ENCODE measurements at regions not wholly inside any gene's neighbourhood (a gene's known extent, or its start where the extent isn't known, plus 50 kb on each side); places are given as distances from the start of the nearest gene placed in this dataset.

DNA sequence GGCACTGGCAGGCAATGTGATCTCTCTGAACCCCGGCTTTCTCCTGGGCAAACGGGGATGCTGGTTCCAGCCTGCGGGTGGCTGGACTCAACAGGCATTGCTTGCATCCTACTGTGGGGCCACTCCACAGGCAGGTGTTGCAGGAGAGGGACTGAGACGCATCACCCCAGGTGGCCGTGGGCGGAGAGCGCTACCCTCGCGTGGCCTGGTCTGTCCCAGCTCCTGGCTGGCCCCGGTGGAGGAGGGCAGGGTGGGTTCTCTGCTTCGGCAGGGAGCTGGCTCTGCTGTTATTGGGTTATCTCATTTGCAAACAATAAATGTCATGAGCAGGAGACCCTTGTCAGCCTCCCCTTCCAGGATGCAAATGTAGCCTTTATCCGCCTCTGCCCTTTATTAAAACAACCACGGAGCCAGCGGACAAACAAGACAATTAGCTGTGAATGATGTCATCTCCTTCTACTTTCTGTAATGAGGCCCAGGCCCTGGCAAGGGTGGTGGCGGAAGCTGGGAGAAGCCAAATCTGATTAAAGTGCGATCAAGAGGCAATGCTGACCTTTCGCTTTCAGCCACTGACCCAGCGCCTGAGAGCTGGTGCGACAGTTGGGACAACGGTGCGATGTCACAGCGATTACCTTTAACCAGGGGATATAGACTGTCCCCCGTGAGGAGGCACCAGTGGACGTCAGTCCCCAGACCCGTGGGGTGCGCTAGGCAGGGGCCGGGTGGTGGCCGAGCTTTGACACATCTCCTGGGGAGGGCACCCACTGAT, 161.8 kb downstream of the KIF26A start:
- POLR2A ChIA-PET, result no interaction called here
- FAIRE-seq (no peak), DNase-seq (ENCODE audit: low read depth in 1 of 2, low spot score in 1 of 2) (no peak), ATAC-seq (no peak)
- Histone ChIP-seq H3K4me2 (no peak overlapping the region), H3K4me1 (peaks cover 12% of the 10 kb centered on the region), H3K27ac (no peak overlapping the region), H3K4me3 (no peak overlapping the region), H3K9me3 (no peaks in the 10 kb centered on the region)
- CTCF ChIA-PET, result interaction anchor here (1.5 kb wide), 1 partner anchor 222 kb away, joined by 4 read pairs; no protein-coding TSS in a partner anchor
- 42% methylated on average over 25 of the region's 28 CpGs for WGBS (ENCODE audit: missing lambda C conversion rate)
- no peak for TF ChIP-seq FOSB (CRISPR knock-in tag; IDR thresholded peaks at IDR 0.05)
- TF ChIP-seq HDAC2 (IDR thresholded peaks at IDR 0.05), result no peak
- TF ChIP-seq MAZ (IDR thresholded peaks at IDR 0.05; ENCODE audit: borderline replicate concordance, low read depth, low read length), result no peak
- no peak for TF ChIP-seq ZSCAN20 (CRISPR knock-in tag; IDR thresholded peaks at IDR 0.05)
- TF ChIP-seq CEBPB (IDR thresholded peaks at IDR 0.05), result no peak
- TF ChIP-seq RNF2 (IDR thresholded peaks at IDR 0.05; ENCODE audit: borderline replicate concordance, low read depth), result no peak
- TF ChIP-seq RCOR1 (IDR thresholded peaks at IDR 0.05; ENCODE audit: low read depth, low read length), result no peak
- TF ChIP-seq CHD2 (IDR thresholded peaks at IDR 0.05; ENCODE audit: low read length, partially characterized antibody), result no peak
- no peak for TF ChIP-seq ZC3H11A (IDR thresholded peaks at IDR 0.05)
- TF ChIP-seq FOXS1 (CRISPR knock-in tag; IDR thresholded peaks at IDR 0.05), result no peak
- TF ChIP-seq, protein P1, sequence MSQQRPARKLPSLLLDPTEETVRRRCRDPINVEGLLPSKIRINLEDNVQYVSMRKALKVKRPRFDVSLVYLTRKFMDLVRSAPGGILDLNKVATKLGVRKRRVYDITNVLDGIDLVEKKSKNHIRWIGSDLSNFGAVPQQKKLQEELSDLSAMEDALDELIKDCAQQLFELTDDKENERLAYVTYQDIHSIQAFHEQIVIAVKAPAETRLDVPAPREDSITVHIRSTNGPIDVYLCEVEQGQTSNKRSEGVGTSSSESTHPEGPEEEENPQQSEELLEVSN (IDR thresholded peaks at IDR 0.05; ENCODE audit: borderline replicate concordance, low read depth), result no peak
- no peak for TF ChIP-seq TP53 (CRISPR knock-in tag; IDR thresholded peaks at IDR 0.05)
- TF ChIP-seq, protein P2, sequence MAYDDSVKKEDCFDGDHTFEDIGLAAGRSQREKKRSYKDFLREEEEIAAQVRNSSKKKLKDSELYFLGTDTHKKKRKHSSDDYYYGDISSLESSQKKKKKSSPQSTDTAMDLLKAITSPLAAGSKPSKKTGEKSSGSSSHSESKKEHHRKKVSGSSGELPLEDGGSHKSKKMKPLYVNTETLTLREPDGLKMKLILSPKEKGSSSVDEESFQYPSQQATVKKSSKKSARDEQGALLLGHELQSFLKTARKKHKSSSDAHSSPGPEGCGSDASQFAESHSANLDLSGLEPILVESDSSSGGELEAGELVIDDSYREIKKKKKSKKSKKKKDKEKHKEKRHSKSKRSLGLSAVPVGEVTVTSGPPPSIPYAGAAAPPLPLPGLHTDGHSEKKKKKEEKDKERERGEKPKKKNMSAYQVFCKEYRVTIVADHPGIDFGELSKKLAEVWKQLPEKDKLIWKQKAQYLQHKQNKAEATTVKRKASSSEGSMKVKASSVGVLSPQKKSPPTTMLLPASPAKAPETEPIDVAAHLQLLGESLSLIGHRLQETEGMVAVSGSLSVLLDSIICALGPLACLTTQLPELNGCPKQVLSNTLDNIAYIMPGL (CRISPR knock-in tag; IDR thresholded peaks at IDR 0.05; ENCODE audit: borderline replicate concordance), result no peak
- TF ChIP-seq, protein P3, sequence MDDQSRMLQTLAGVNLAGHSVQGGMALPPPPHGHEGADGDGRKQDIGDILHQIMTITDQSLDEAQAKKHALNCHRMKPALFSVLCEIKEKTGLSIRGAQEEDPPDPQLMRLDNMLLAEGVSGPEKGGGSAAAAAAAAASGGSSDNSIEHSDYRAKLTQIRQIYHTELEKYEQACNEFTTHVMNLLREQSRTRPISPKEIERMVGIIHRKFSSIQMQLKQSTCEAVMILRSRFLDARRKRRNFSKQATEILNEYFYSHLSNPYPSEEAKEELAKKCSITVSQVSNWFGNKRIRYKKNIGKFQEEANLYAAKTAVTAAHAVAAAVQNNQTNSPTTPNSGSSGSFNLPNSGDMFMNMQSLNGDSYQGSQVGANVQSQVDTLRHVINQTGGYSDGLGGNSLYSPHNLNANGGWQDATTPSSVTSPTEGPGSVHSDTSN (IDR thresholded peaks at IDR 0.05), result no peak
- no peak for TF ChIP-seq NR3C1 (IDR thresholded peaks at IDR 0.05)
- TF ChIP-seq HOXB5 (CRISPR knock-in tag; IDR thresholded peaks at IDR 0.05), result no peak
- TF ChIP-seq, protein P4, sequence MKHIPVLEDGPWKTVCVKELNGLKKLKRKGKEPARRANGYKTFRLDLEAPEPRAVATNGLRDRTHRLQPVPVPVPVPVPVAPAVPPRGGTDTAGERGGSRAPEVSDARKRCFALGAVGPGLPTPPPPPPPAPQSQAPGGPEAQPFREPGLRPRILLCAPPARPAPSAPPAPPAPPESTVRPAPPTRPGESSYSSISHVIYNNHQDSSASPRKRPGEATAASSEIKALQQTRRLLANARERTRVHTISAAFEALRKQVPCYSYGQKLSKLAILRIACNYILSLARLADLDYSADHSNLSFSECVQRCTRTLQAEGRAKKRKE (CRISPR knock-in tag; IDR thresholded peaks at IDR 0.05; ENCODE audit: low read depth), result no peak

DNA sequence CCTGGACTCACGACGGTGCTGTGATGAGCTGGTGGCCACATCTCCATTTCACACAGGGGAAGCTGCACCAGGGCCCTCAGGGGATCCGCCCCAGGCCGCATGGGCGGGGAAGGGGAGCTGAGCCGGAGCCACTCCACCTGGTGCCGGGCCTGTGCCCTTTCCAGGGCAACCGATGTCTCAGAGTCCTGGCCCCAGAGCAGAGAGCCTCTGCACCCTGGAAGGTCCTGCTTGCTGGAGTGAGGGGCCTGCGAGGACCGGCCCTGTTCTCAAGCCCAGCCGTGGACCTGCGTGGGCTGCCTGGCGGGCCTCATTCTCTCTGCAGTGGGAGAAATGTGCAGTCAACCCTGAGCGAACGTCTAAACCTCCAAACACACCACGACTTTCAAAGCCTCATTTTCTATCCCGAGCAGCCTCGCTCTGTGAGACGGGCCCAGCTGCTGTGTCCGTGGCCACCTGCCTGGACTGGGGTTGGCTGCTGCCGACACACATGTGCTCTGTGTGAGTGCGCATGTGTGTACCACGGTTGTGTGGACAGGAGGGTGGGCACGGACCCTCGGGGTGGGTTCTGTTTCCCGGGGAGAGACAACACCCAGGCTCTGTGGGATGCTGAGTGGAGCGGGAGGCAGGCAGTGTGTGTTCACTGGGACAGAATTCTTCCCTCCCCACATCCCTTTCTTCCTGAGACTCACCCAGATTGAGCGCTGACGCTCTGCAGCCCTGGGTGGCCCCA, 163.5 kb downstream of the KIF26A start:
- no peak for ATAC-seq
- ChIA-PET CTCF (interaction anchor here (1.0 to 2.1 kb wide), 3 partner anchors 7 to 30 kb away, joined by 3 to 6 read pairs (median 3); no protein-coding TSS in a partner anchor), POLR2A (no interaction called here)

More for the DNA sequence above, 163.5 kb downstream of the KIF26A start:
- H3K4me1 ChIP-seq, result peaks cover 3% of the 10 kb centered on the region; the same call in 1 of the 3 replicates
- DNase-seq (ENCODE audit: low read depth in 1 of 2, low spot score in 1 of 2), result no peak
- TF ChIP-seq EP300 (IDR thresholded peaks at IDR 0.05) (no peak), RFX5 (IDR thresholded peaks at IDR 0.05) (no peak)
- H3K4me3 ChIP-seq, result no peak overlapping the region
- WGBS (ENCODE audit: missing lambda C conversion rate), result 42% methylated on average over 18 of the region's 29 CpGs
- H3K9me3 ChIP-seq, result no peaks in the 10 kb centered on the region
- H3K27ac ChIP-seq, result no peak overlapping the region
- H3K4me2 ChIP-seq, result no peak overlapping the region
- FAIRE-seq, result no peak

All from A549 (cell line).